GM20000 (cell line): ENCODE measurements at regions not wholly inside any gene's neighbourhood (a gene's known extent, or its start where the extent isn't known, plus 50 kb on each side); places are given as distances from the start of the nearest gene placed in this dataset.

Source experiments
- DNase-seq: peaks from one replicate; pipeline ENCODE4 v3.0.0; 2012; ENCODE audit warnings: low spot score
- TF ChIP-seq, protein P1 (sequence below): IDR thresholded peaks from 2 replicates; pipeline ENCODE4 v1.5.1; 2012; ENCODE audit warnings: mild to moderate bottlenecking, control low read depth; ENCODE audit errors: extremely low read depth, missing control alignments

- TF ChIP-seq, protein P1, sequence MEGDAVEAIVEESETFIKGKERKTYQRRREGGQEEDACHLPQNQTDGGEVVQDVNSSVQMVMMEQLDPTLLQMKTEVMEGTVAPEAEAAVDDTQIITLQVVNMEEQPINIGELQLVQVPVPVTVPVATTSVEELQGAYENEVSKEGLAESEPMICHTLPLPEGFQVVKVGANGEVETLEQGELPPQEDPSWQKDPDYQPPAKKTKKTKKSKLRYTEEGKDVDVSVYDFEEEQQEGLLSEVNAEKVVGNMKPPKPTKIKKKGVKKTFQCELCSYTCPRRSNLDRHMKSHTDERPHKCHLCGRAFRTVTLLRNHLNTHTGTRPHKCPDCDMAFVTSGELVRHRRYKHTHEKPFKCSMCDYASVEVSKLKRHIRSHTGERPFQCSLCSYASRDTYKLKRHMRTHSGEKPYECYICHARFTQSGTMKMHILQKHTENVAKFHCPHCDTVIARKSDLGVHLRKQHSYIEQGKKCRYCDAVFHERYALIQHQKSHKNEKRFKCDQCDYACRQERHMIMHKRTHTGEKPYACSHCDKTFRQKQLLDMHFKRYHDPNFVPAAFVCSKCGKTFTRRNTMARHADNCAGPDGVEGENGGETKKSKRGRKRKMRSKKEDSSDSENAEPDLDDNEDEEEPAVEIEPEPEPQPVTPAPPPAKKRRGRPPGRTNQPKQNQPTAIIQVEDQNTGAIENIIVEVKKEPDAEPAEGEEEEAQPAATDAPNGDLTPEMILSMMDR: no peak
- no peak for DNase-seq
Measured at GRCh38 chr4:60326735-60327134, 873.4 kb upstream of the ADGRL3 start.

DNA sequence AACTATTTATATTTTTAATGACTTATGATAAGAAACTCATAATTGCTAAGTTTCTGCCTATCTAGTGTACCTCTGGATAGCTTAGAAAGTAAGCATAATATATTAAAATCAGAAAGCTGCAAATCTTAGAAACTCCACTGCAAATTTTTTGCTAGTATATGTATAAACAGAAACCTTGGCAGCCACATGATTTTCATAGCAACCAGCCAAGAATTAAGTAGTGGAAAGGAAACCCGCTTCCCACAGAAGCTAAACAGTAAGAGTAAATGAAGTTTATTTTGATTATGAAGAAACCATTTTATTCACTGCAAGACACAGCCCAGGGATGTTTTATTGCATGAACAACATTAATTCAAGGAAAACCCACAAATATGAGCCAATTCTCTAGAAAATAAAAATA lies 872.5 kb upstream of the ADGRL3 start:
- DNase-seq: no peak
- TF ChIP-seq, protein P1: no peak

GRCh38 chr4:60344908-60345307 lies 855.2 kb upstream of the ADGRL3 start:
- TF ChIP-seq, protein P1: no peak
- DNase-seq: no peak

GRCh38 chr4:60345392-60345791 lies 854.7 kb upstream of the ADGRL3 start:
- TF ChIP-seq, protein P1: no peak
- DNase-seq: no peak

DNA sequence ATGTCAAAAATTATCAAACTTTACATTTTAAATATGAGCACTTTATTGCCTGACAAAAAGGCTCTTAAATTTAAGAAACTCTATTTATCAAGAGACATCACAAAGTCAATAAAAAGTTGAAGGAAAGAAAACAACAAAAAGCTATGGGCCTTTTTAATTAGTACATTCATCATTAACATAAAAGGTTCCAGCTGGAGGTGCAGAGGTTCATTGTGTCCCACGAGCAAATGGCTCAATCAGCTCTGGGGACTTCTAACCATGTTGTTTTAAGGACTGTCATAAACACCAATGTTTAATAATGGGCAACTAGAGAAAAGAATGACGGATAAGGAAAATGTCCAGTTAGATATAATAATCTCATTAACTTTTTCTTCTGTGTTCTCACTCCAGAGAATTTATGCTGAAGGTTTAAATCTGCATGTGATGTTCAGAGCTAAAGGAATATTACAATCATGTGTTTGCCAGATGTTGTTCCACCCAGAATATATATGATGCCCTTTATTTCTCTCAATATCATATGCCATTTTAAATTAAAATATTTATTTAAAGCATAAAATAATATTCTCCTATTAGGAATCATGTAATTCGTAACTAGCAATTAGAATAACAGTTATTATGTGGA lies 840.3 kb upstream of the ADGRL3 start:
- DNase-seq: no peak
- TF ChIP-seq, protein P1: no peak

DNA sequence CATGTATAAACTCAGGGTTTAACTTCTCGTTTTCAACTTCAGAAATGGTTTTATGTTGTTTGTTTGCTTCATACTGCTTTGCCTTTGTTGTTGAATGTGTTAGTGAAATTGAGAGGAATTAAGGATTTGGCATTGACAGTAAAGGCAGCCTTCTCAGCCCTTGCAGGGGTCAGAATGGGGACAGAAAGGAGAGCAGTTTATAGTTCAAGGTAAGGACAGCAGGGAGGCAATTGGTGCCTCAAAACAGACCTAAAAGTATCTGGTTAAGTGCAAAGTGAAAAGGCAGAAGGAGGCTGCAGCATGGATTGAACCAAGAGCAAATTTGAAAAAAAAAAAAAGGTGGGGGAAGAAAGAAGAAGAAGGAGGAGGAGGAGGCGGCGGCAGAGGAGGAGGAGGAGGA lies 835.0 kb upstream of the ADGRL3 start:
- DNase-seq: no peak
- TF ChIP-seq, protein P1: no peak

GRCh38 chr4:60366661-60367060 lies 833.5 kb upstream of the ADGRL3 start:
- DNase-seq: no peak
- TF ChIP-seq, protein P1: no peak
